PC-3 (cell line): ENCODE measurements at regions not wholly inside any gene's neighbourhood (a gene's known extent, or its start where the extent isn't known, plus 50 kb on each side); places are given as distances from the start of the nearest gene placed in this dataset.

Experiments
- CTCF ChIP-seq: fragments of 300-600 bp; sonication (generic); conservative IDR thresholded peaks from 2 replicates; pipeline ENCODE4 v1.5.1; 2017; ENCODE audit warnings: antibody characterized with exemption, low read depth, mild to moderate bottlenecking, low read length
- EZH2 ChIP-seq: fragments of 300-600 bp; sonication (generic); IDR thresholded peaks from one replicate; pipeline ENCODE4 v1.6.1; 2017; ENCODE audit warnings: antibody characterized with exemption, mild to moderate bottlenecking, low read length; ENCODE audit not compliant: unreplicated experiment
- EZH2phosphoT487 ChIP-seq: fragments of 300-600 bp; sonication (generic); IDR thresholded peaks from 2 replicates; pipeline ENCODE4 v1.6.1; 2018; ENCODE audit warnings: mild to moderate bottlenecking, antibody characterized with exemption, low read length, borderline replicate concordance

GRCh38 chr11:121968638-121969037 is 147.4 kb downstream of the BLID start:
- TF ChIP-seq EZH2phosphoT487, result no peak
- no peak for TF ChIP-seq CTCF
- no peak for TF ChIP-seq EZH2
